Stimulated activated CD8-positive, alpha-beta memory T cell treated with anti-CD3 and anti-CD28 coated beads, Interleukin-4, amount 100 ng/mL, for 48 hours (primary cell): ENCODE measurements at regions not wholly inside any gene's neighbourhood (a gene's known extent, or its start where the extent isn't known, plus 50 kb on each side); places are given as distances from the start of the nearest gene placed in this dataset.

ENCODE experiments used
- DNase-seq: peaks from one replicate; pipeline ENCODE4 v3.0.0-alpha.2; 2020

- DNase-seq, result no peak
Observed at GRCh38 chr20:48292806-48293205, 507.5 kb upstream of the SULF2 start.

GRCh38 chr20:48291896-48292295 lies 506.6 kb upstream of the SULF2 start:
- no peak for DNase-seq

- DNase-seq, result no peak
Observed at GRCh38 chr20:48288930-48289507, 503.7 kb upstream of the SULF2 start.

GRCh38 chr20:48287552-48288170 lies 502.4 kb upstream of the SULF2 start:
- DNase-seq, result no peak

- DNase-seq, result no peak
Observed at GRCh38 chr20:48287021-48287494, 501.8 kb upstream of the SULF2 start.

- DNase-seq, result no peak
Observed at GRCh38 chr20:48286601-48287000, 501.3 kb upstream of the SULF2 start.

- no peak for DNase-seq
Observed at GRCh38 chr20:48285656-48286055, 500.4 kb upstream of the SULF2 start.

- no peak for DNase-seq
Observed at GRCh38 chr20:48284837-48285236, 499.6 kb upstream of the SULF2 start.

GRCh38 chr20:48284315-48284714 lies 499.0 kb upstream of the SULF2 start:
- no peak for DNase-seq

GRCh38 chr20:48283470-48284110 lies 498.3 kb upstream of the SULF2 start:
- no peak for DNase-seq

- DNase-seq, result no peak
Observed at GRCh38 chr20:48282591-48283228, 497.4 kb upstream of the SULF2 start.

GRCh38 chr20:48281501-48281900 lies 496.2 kb upstream of the SULF2 start:
- DNase-seq, result no peak

- no peak for DNase-seq
Observed at GRCh38 chr20:48278961-48279481, 493.7 kb upstream of the SULF2 start.

- DNase-seq, result no peak
Observed at GRCh38 chr20:48277266-48277665, 492.0 kb upstream of the SULF2 start.

- DNase-seq, result no peak
Observed at GRCh38 chr20:48276021-48276342, 490.7 kb upstream of the SULF2 start.

GRCh38 chr20:48275286-48276020 lies 490.2 kb upstream of the SULF2 start:
- DNase-seq, result no peak

- DNase-seq, result no peak
Observed at GRCh38 chr20:48273843-48274242, 488.6 kb upstream of the SULF2 start.

GRCh38 chr20:48270885-48271284 lies 485.6 kb upstream of the SULF2 start:
- no peak for DNase-seq

GRCh38 chr20:48267860-48268633 lies 482.8 kb upstream of the SULF2 start:
- DNase-seq, result no peak

GRCh38 chr20:48266571-48266970 lies 481.3 kb upstream of the SULF2 start:
- no peak for DNase-seq

GRCh38 chr20:48265791-48266190 lies 480.5 kb upstream of the SULF2 start:
- DNase-seq, result no peak

GRCh38 chr20:48262955-48263354 lies 477.7 kb upstream of the SULF2 start:
- no peak for DNase-seq
